ENCODE measurements at regions not wholly inside any gene's neighbourhood (a gene's known extent, or its start where the extent isn't known, plus 50 kb on each side); places are given as distances from the start of the nearest gene placed in this dataset.

GRCh38 chr20:39893003-39893685, 795.9 kb downstream of the MAFB start:
- in situ Hi-C loops (cut with HindIII; ENCODE audit: low sequenced_read_pairs), result no loop called here
- no peak for DNase-seq (ENCODE audit: low spot score)

GRCh38 chr20:39890697-39891096, 798.3 kb downstream of the MAFB start:
- DNase-seq (ENCODE audit: low spot score), result no peak
- in situ Hi-C loops (cut with HindIII; ENCODE audit: low sequenced_read_pairs), result no loop called here

GRCh38 chr20:39888310-39888709, 800.7 kb downstream of the MAFB start:
- in situ Hi-C loops (cut with HindIII; ENCODE audit: low sequenced_read_pairs), result no loop called here
- DNase-seq (ENCODE audit: low spot score), result no peak

- in situ Hi-C loops (cut with HindIII; ENCODE audit: low sequenced_read_pairs), result no loop called here
- no peak for DNase-seq (ENCODE audit: low spot score)
These were observed 802.3 kb downstream of the MAFB start for GRCh38 chr20:39886650-39887190.

GRCh38 chr20:39885975-39886649, 802.9 kb downstream of the MAFB start:
- DNase-seq (ENCODE audit: low spot score), result no peak
- in situ Hi-C loops (cut with HindIII; ENCODE audit: low sequenced_read_pairs), result no loop called here

DNA sequence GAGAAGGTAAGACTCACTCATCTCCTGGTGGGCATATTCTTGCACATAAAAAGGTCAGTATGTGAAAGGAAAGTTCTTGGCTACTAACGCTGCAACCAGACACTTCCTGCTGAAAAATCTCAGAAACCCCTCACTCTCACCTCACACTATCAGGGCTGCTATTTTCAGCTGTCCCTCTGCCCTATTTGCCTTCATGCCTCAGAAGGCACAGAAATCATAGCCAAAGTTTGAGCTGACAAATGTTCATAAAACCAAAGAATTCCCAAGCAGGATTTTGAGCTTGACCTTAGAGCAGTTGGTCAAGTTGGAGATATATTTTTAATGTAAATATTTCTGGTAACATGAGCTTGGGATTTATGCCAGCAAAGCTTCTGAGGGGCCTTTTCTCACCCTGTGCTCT, 806.2 kb downstream of the MAFB start:
- in situ Hi-C loops (cut with HindIII; ENCODE audit: low sequenced_read_pairs), result no loop called here

DNA sequence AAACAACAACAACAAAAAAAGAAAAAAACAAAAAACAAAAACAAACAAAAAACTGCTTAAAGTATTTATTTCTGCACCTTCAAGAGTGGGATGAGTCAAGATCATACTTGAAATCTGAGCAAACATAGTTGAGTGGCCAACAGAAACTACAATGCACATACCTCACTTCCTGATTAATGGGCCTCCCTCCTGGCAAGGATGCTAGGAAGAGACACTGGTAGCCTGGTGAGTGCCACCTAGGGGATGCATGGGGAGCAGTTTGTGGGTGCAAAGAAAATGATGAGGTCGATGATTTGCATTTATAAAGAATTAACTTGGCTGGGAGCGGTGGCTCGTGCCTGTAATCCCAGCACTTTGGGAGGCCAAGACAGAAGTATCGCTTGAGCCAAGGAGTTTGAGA, 808.1 kb downstream of the MAFB start:
- in situ Hi-C loops (cut with HindIII; ENCODE audit: low sequenced_read_pairs), result no loop called here
- DNase-seq (ENCODE audit: low spot score), result no peak

More for the DNA sequence above, 806.2 kb downstream of the MAFB start:
- DNase-seq (ENCODE audit: low spot score), result no peak

DNA sequence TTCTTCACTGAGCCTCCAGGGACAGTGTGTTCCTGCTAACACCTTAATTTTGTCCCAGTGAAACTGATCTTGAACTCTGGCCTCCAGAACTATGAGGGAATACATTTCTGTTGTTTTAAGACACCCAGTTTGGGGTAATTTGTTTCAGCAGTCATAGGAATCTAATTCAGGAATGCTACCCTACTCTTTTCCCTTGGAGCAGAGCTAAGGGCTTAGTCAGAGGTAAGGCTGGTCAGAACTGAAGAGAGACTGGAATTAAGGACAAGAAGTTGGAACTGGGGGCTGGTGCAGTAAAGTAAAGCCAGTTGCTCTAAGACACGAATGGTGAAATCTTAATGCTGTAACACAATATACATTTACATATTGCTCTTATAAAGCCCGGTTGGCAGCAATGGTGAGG, 809.7 kb downstream of the MAFB start:
- DNase-seq (ENCODE audit: low spot score), result no peak
- in situ Hi-C loops (cut with HindIII; ENCODE audit: low sequenced_read_pairs), result no loop called here

- no peak for DNase-seq (ENCODE audit: low spot score)
- in situ Hi-C loops (cut with HindIII; ENCODE audit: low sequenced_read_pairs), result no loop called here
These were observed 810.2 kb downstream of the MAFB start for GRCh38 chr20:39878809-39879208.

DNA sequence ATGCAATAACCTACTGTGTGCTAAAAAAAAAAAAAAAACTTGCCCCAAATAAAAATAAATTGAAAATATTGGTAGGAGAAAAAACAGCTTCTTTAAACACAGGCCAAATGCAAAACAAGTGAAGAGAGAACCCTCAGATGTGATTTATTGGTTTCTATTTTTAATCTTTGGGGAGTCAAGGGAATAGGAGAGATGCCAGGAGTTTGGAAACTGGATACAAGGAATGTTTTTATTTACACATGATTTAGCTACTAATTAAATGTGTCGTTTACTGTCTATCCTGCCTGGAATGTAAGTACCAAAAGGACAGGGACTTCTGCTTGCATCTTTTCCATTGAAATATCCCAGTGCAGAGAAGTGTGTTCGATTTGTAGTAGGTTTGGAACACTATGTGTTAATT, 810.7 kb downstream of the MAFB start:
- DNase-seq (ENCODE audit: low spot score), result no peak
- in situ Hi-C loops (cut with HindIII; ENCODE audit: low sequenced_read_pairs), result no loop called here

DNA sequence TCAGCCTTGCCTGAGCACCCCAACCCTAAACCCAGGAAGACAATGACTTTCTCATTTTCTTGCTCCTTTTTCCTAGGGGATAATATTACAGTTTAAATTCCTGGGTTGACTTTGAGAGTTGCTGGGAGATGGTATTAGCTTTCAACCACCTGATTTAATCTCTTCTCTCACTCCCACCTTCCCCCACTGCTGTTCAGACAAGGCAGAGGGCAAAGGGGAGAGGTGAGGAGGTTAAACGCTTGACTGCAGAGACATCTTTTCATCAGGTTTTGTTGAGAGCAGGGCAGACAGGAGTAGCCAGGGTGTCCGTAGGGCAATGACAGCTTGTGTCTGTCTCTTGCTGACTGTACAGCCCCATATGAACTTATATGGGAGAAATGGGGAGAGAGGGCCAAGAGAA, 811.2 kb downstream of the MAFB start:
- in situ Hi-C loops (cut with HindIII; ENCODE audit: low sequenced_read_pairs), result no loop called here
- no peak for DNase-seq (ENCODE audit: low spot score)

- in situ Hi-C loops (cut with HindIII; ENCODE audit: low sequenced_read_pairs), result no loop called here
- DNase-seq (ENCODE audit: low spot score), result no peak
These were observed 811.9 kb downstream of the MAFB start for GRCh38 chr20:39876976-39877635.

GRCh38 chr20:39875492-39876110, 813.4 kb downstream of the MAFB start:
- in situ Hi-C loops (cut with HindIII; ENCODE audit: low sequenced_read_pairs), result no loop called here
- DNase-seq (ENCODE audit: low spot score), result no peak

DNA sequence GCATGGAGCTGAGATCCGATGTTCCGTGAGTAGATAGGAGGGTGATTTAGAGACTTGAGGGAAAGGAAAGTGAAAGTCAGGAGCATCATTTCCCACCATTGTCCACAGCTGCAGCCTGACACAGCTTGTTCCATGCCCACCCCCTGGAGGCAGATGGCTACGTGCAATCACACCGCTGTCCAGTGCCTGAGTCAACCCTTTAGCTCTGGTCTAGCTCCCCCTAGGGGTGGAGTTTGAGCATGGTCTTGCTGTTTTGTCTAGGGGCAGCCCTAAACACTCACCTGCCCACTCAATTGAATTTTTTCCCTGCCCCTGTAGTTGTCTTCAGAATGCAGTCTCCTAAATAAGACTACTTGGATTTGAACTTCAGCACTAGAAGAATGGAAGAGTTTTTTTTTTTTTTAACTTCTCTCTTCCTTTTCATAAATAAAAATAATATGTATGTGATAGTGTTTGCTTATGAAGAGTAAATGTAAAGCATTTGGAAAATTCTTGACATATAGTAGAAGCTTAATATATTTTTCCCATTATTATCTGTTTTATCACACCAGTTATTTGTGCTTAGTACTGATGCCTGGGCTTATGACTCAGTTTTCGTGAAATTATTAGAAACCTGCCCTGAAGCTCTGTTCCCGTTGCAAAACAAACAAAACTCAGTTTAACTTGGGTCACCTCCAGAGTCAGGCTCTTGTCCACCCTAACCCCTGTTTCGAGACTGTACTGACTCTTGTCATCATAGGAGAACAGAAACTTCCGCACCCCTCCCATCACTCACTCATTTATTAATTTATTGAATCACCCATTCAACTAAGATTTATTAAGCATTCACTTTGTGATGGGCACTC, 814.8 kb downstream of the MAFB start:
- in situ Hi-C loops (cut with HindIII; ENCODE audit: low sequenced_read_pairs), result no loop called here
- DNase-seq (ENCODE audit: low spot score), result no peak

- no peak for DNase-seq (ENCODE audit: low spot score)
- in situ Hi-C loops (cut with HindIII; ENCODE audit: low sequenced_read_pairs), result no loop called here
These were observed 815.8 kb downstream of the MAFB start for GRCh38 chr20:39873286-39873685.

DNA sequence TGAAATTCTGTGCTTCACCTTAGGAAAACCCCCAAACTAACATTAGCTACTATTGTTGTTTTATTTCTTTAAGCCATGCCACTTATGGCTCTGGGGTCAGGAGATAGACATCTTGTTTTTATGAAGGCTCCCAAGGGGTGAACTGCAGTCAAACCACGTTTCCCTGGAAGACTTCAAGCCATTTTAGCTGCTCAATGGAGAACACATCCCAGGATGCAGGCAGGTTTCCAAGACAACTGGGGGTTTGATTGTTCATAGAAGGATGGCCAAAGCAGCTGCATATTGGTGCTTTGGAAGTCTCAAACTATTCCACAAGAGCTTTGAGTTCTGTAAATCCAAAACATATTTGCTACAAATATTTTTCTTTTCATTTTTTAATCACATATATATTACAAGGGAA, 818.0 kb downstream of the MAFB start:
- in situ Hi-C loops (cut with HindIII; ENCODE audit: low sequenced_read_pairs), result no loop called here
- DNase-seq (ENCODE audit: low spot score), result no peak

GRCh38 chr20:39865446-39865845, 823.6 kb downstream of the MAFB start:
- DNase-seq (ENCODE audit: low spot score), result no peak
- in situ Hi-C loops (cut with HindIII; ENCODE audit: low sequenced_read_pairs), result no loop called here

- DNase-seq (ENCODE audit: low spot score), result no peak
- in situ Hi-C loops (cut with HindIII; ENCODE audit: low sequenced_read_pairs), result no loop called here
These were observed 826.6 kb downstream of the MAFB start for GRCh38 chr20:39862470-39862891.

GRCh38 chr20:39861381-39861780, 827.7 kb downstream of the MAFB start:
- no peak for DNase-seq (ENCODE audit: low spot score)
- in situ Hi-C loops (cut with HindIII; ENCODE audit: low sequenced_read_pairs), result no loop called here

Data from G401 (cell line).